Nephron (organoid): ENCODE measurements at regions not wholly inside any gene's neighbourhood (a gene's known extent, or its start where the extent isn't known, plus 50 kb on each side); places are given as distances from the start of the nearest gene placed in this dataset.

ENCODE experiments used
- H3K27ac Mint-ChIP-seq, 3 experiments: 2 replicates each; pipeline ENCODE4 v1.8.0; 2020; ENCODE audit warnings: mixed read lengths in 3 of 3, mild to moderate bottlenecking in 2 of 3, moderate library complexity in 1 of 3
- H3K27me3 Mint-ChIP-seq: 2 replicates; pipeline ENCODE4 v1.8.0; 2021; ENCODE audit warnings: low read depth, mild to moderate bottlenecking, moderate library complexity, mixed read lengths
- H3K36me3 Mint-ChIP-seq: 2 replicates; pipeline ENCODE4 v1.8.0; 2020; ENCODE audit warnings: low read depth, mixed read lengths
- H3K4me1 Mint-ChIP-seq: 2 replicates; pipeline ENCODE4 v1.8.0; 2020; ENCODE audit warnings: mixed read lengths
- H3K4me3 Mint-ChIP-seq, 3 experiments: 2 replicates each; pipeline ENCODE4 v1.8.0; 2020; ENCODE audit warnings: mild to moderate bottlenecking in 3 of 3, mixed read lengths in 3 of 3, moderate library complexity in 2 of 3
- H3K9me3 Mint-ChIP-seq: 2 replicates; pipeline ENCODE4 v1.8.0; 2020; ENCODE audit warnings: mixed read lengths
- TF ChIP-seq, protein P1 (sequence below), 3 experiments: fragments of 200-600 bp; sonication (generic); IDR thresholded peaks; one replicate each; pipeline ENCODE4 v1.5.0; 2021; ENCODE audit warnings: antibody characterized with exemption in 3 of 3; ENCODE audit not compliant: unreplicated experiment in 3 of 3

DNA sequence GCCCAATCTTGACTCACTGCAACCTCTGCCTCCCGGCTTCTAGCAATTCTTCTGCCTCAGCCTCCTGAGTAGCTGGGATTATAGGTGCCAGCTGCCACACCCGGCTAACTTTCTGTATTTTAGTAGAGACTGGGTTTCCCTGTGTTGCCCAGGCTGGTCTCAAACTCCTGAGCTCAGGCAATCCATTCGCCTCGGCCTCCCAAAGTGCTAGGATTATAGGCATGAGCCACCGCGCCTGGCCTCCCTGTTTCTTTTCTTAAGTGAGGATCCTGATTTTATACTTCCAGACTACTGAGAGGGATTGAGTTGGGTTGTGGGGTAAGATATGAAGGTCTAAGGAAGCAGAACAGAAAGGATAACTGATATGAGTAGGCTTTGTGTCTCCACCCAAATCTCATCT, 106.8 kb downstream of the CNTN3 start:
- TF ChIP-seq, protein P1, sequence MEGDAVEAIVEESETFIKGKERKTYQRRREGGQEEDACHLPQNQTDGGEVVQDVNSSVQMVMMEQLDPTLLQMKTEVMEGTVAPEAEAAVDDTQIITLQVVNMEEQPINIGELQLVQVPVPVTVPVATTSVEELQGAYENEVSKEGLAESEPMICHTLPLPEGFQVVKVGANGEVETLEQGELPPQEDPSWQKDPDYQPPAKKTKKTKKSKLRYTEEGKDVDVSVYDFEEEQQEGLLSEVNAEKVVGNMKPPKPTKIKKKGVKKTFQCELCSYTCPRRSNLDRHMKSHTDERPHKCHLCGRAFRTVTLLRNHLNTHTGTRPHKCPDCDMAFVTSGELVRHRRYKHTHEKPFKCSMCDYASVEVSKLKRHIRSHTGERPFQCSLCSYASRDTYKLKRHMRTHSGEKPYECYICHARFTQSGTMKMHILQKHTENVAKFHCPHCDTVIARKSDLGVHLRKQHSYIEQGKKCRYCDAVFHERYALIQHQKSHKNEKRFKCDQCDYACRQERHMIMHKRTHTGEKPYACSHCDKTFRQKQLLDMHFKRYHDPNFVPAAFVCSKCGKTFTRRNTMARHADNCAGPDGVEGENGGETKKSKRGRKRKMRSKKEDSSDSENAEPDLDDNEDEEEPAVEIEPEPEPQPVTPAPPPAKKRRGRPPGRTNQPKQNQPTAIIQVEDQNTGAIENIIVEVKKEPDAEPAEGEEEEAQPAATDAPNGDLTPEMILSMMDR (IDR thresholded peaks at IDR 0.05; ENCODE audit: unreplicated experiment in 3 of 3), result no peak
- no peaks in the 10 kb centered on the region for H3K36me3 Mint-ChIP-seq
- H3K27ac Mint-ChIP-seq, result no peak overlapping the region
- peaks cover 17% of the 10 kb centered on the region for H3K4me1 Mint-ChIP-seq
- H3K27me3 Mint-ChIP-seq, result peaks cover 3% of the 10 kb centered on the region
- H3K9me3 Mint-ChIP-seq, result no peaks in the 10 kb centered on the region
- no peak overlapping the region for H3K4me3 Mint-ChIP-seq

DNA sequence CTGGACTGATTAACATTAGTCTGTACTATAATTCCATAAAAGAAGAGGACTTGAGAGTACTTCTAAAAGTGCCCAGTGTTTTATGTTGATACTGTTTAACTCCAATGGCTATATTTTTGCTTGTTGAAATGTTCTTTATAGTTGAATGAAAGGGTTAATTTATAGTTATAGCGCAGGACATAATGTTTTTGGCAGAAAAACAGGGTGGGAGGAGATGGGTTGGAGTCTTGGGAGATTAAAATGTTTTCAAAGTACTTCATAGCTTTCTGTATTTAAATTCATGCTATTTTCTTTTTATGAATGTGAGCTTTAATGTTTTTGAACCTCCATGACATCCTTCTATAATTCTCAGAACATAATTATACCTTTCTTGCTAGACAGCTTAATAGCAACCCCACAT, 108.2 kb downstream of the CNTN3 start:
- peak overlapping the region; percentile 37 to 66 (median 38) for H3K27ac Mint-ChIP-seq
- TF ChIP-seq, protein P1 (IDR thresholded peaks at IDR 0.05; ENCODE audit: unreplicated experiment in 3 of 3), result no peak
- H3K4me3 Mint-ChIP-seq, result no peak overlapping the region
- peaks cover 17% of the 10 kb centered on the region for H3K4me1 Mint-ChIP-seq
- H3K27me3 Mint-ChIP-seq, result peaks cover 3% of the 10 kb centered on the region
- no peaks in the 10 kb centered on the region for H3K9me3 Mint-ChIP-seq
- H3K36me3 Mint-ChIP-seq, result no peaks in the 10 kb centered on the region

DNA sequence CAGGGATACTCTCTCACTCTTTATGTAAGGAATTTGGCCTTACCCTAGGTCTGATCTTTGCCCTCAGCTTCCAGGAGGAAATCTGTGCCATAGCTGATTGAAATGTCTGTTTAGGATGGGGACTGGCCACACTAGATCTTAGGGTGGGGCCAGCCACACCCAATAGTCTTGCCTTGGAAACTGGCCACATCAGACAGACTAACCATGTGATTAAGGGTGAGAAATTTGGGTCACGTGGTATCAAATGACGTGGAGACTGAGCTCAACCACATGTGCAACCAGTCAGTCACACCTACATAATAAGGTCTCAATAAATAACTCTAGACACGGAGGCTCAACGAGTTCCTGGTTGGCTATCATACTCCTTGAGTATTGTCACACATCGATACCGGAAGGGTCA, 113.5 kb downstream of the CNTN3 start:
- Mint-ChIP-seq H3K27me3 (no peaks in the 10 kb centered on the region), H3K4me3 (no peak overlapping the region), H3K4me1 (peaks cover 8% of the 10 kb centered on the region), H3K9me3 (no peaks in the 10 kb centered on the region), H3K27ac (no peak overlapping the region), H3K36me3 (no peaks in the 10 kb centered on the region)
- TF ChIP-seq, protein P1 (IDR thresholded peaks at IDR 0.05; ENCODE audit: unreplicated experiment in 3 of 3), result no peak

DNA sequence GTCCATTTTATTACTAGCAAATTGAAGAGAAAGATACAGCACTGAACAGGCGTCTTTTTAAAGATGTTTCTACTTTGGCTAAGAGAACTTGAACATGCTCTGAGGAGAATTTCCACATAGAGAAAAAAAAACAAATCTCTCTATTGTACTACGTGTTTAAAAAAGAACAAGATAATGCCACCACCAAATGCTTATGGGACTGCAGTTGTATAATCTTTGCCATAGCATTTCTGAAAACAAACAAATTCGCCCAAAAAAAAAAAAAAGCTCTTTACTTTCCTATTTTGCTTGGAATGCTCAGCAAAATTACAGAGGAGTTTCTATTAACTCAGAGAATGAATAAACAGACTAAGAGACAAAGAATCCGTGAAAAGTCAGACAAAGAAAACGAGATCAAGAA, 114.2 kb downstream of the CNTN3 start:
- H3K4me1 Mint-ChIP-seq, result peaks cover 6% of the 10 kb centered on the region
- H3K4me3 Mint-ChIP-seq, result no peak overlapping the region
- no peaks in the 10 kb centered on the region for H3K36me3 Mint-ChIP-seq
- no peak overlapping the region for H3K27ac Mint-ChIP-seq
- H3K9me3 Mint-ChIP-seq, result no peaks in the 10 kb centered on the region
- TF ChIP-seq, protein P1 (IDR thresholded peaks at IDR 0.05; ENCODE audit: unreplicated experiment in 3 of 3), result no peak
- H3K27me3 Mint-ChIP-seq, result no peaks in the 10 kb centered on the region

DNA sequence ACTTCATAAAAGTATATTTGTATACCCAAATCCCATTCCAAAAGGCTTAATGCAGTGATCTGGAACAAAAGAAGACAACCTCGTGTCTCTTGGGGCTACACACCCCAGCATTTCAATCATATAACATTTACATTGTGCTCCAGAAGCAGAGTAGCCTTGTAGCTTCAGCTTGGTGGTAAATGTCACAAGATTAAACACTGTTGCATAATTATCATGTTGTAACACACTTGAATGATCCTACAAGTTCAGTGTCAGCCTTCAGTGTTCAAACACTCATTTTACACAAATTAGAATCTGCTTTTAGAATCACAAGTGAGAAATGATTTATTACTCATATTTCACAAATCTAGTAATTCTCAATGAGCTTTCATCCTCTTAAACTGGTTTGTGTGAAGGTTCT, 122.6 kb downstream of the CNTN3 start:
- H3K4me1 Mint-ChIP-seq, result no peaks in the 10 kb centered on the region
- H3K36me3 Mint-ChIP-seq, result no peaks in the 10 kb centered on the region
- H3K27me3 Mint-ChIP-seq, result no peaks in the 10 kb centered on the region
- TF ChIP-seq, protein P1 (IDR thresholded peaks at IDR 0.05; ENCODE audit: unreplicated experiment in 3 of 3), result no peak
- no peak overlapping the region for H3K27ac Mint-ChIP-seq
- no peak overlapping the region for H3K4me3 Mint-ChIP-seq
- H3K9me3 Mint-ChIP-seq, result no peaks in the 10 kb centered on the region

DNA sequence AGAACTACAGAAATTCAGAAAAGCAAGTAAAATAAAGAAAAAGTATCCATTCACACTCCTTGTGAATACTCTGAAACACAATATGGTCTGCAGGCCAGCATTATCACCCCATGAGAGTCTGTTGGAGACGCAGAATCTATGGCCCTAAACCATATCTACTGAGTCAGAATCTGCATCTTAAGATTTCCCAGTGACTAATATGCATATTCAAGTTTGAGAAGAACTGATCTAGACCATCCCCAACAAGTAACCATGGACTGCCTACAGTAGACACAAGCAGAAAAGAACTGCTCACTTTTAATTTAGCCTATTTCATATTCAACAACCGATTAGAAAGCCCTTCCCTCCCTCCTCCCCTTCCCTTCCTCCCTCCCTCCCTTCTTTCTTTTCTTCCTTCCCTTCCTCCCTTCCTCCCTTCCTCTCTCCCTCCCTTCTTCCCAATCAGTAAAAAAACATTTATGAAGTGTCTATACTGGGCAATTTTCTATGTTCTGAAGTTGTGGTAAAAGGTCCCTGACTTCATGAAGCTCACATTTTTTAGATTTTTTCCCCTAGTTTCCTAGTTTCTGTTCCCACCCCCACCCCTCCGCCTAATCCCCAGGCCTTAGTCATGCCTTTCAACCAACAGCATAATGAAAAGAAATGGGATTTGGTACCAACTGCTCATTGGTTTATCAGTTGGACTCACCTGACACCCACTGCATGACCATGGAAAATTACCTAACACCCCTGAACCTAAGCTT, 125.2 kb downstream of the CNTN3 start:
- H3K36me3 Mint-ChIP-seq, result no peaks in the 10 kb centered on the region
- no peaks in the 10 kb centered on the region for H3K9me3 Mint-ChIP-seq
- H3K4me3 Mint-ChIP-seq, result no peak overlapping the region
- no peaks in the 10 kb centered on the region for H3K27me3 Mint-ChIP-seq
- H3K27ac Mint-ChIP-seq, result no peak overlapping the region
- no peaks in the 10 kb centered on the region for H3K4me1 Mint-ChIP-seq
- TF ChIP-seq, protein P1 (IDR thresholded peaks at IDR 0.05; ENCODE audit: unreplicated experiment in 3 of 3), result no peak
